Non-pigmented ciliary epithelial cell (primary cell): ENCODE measurements at regions not wholly inside any gene's neighbourhood (a gene's known extent, or its start where the extent isn't known, plus 50 kb on each side); places are given as distances from the start of the nearest gene placed in this dataset.

Experiments used
- DNase-seq: peaks from one replicate; pipeline ENCODE4 v3.0.0-alpha.2; 2010; ENCODE audit warnings: low read depth

- DNase-seq: no peak
Measured at GRCh38 chr5:124372457-124372856, 374.0 kb downstream of the ZNF608 start.

- no peak for DNase-seq
Measured at GRCh38 chr5:124371111-124371706, 375.2 kb downstream of the ZNF608 start.

DNA sequence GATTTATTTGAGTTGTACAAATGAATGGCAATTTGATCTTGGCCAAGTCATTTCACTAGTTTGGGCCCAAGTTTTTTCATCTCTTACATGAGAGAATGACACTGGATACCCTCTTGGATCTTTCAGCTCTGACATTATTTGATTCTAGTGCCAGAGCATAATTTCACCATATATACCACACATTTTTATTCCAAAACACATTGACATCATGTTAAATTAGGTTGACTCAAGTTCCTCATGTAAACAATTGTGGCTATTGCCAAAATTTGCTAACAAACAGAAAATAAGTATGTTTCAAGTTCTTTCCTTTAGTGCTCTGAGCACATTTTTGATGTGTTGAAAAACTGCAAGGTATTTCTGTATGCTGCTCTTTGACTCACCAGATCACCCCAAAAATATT is 375.8 kb downstream of the ZNF608 start:
- DNase-seq: no peak

GRCh38 chr5:124365361-124365801 is 381.1 kb downstream of the ZNF608 start:
- no peak for DNase-seq

GRCh38 chr5:124355928-124356327 is 390.5 kb downstream of the ZNF608 start:
- DNase-seq: no peak

DNA sequence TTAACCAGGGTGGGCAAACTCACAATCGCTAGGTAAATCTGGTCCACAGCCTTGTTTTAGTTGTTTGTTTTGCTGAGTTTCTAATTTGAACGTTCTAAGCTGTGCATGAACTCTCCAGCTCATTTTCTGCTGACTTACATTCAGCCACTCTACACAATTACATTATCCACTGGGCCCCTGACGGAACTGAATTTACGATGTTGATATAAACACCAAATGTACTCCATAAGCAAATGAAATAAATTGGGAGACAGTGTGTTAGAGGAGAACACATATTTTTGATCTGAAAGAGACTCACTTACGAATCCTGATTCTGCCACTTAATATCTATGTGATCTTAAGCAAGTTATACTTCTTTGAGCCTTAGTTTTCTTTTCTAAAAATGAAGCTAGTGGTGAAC is 393.4 kb downstream of the ZNF608 start:
- DNase-seq: no peak

DNA sequence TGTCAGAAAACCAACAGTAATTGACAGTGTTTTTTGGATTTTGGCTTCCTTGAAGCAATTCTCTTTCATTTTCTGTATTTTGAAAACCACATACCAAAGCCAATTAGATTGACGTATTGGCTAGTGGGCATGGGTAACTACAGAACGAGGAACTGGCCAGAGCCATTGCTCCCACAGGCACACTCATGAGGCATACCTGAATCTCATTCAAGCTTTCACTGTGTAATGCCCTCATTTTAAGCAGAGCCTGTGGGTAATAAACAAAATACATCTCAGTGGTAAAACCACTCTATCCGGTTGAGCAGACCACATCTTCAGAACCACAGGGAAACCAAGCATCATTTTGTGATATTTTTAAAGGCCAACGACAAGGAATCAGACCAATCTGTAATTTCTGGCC is 394.1 kb downstream of the ZNF608 start:
- no peak for DNase-seq

GRCh38 chr5:124349931-124350330 is 396.5 kb downstream of the ZNF608 start:
- DNase-seq: no peak

GRCh38 chr5:124343451-124343867 is 403.0 kb downstream of the ZNF608 start:
- DNase-seq: peak; percentile 96

- DNase-seq: no peak
Measured at GRCh38 chr5:124342986-124343385, 403.5 kb downstream of the ZNF608 start.

DNA sequence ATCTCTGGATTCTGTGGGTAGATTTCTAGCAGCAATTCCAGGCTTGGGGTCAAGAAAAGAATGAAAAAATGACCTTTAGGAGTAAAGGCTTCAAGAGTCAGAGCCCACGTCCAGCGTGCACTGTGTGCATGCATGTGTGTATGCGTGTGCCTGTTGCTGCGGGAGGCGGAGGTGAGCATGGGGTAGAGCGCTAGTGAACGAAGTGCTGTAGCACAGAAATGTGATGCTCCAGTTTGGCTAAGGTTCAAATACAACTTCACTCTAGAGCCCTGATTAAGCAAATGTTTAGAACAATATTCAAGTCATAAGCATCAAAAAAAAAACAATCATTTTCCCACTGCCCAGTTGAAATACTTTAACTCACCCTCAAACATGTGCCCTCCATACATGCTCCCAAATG is 403.9 kb downstream of the ZNF608 start:
- DNase-seq: no peak

DNA sequence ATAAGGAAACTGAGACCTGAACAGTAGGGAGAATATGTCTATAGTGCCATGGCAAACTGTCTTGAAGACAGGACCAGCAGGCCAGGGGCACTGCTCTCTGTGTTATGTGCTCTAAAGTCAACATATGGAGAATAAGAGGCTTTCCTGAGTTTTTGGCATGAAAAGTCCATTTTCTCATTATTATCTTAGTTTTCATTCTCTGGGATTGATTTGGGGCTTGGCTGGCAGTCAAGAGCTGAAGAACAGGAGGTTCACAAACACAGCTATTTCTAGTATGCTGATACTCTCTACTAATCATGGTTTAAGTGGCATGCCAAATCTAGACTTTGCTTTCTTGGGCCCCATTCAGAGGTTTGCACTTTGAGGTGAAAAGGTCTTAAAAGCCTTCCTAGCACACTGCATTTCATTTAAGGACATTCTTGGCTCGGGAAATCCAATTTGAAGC is 404.4 kb downstream of the ZNF608 start:
- no peak for DNase-seq

GRCh38 chr5:124341066-124341858 is 405.2 kb downstream of the ZNF608 start:
- DNase-seq: no peak

GRCh38 chr5:124337996-124338395 is 408.4 kb downstream of the ZNF608 start:
- DNase-seq: no peak

- DNase-seq: no peak
Measured at GRCh38 chr5:124333298-124333979, 413.0 kb downstream of the ZNF608 start.

- no peak for DNase-seq
Measured at GRCh38 chr5:124332273-124332672, 414.2 kb downstream of the ZNF608 start.

- no peak for DNase-seq
Measured at GRCh38 chr5:124330595-124331220, 415.7 kb downstream of the ZNF608 start.

DNA sequence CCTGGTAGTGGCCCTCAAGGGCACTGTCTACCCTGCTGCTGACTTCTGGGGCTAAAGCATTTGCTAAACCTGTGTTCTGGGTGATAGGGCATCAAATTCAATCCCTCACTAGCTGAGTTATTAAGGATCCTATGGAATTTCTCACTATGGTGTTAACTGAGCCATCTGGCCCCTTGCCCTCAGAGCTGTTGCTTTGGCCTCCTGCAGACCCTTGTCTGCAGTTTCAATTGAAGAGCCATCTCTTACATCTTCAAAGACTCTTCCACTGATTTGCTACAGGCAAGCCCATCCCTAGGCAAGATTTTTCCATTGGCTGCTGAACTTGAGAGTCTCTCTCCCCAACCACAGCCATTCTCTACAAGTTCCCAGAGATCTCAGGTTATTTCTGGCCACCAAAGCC is 418.2 kb downstream of the ZNF608 start:
- DNase-seq: no peak

DNA sequence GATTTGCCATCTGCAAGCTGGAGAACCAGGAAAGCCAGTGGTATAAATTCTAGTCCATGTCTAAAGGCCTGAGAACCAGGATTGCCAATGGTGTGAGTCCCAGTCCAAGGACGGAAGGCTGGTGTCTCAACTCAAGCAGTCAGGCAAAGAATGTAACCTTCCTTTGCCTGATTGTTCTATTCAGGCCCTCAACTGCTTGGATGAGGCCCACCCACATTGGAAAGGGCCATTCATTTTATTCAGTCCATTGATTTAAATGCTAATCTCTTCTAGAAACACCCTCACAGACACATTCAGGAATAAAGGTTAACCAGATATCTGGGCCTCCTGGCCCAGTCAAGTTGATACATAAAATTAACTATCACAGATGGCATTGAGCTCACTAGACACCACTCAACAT is 427.8 kb downstream of the ZNF608 start:
- no peak for DNase-seq

DNA sequence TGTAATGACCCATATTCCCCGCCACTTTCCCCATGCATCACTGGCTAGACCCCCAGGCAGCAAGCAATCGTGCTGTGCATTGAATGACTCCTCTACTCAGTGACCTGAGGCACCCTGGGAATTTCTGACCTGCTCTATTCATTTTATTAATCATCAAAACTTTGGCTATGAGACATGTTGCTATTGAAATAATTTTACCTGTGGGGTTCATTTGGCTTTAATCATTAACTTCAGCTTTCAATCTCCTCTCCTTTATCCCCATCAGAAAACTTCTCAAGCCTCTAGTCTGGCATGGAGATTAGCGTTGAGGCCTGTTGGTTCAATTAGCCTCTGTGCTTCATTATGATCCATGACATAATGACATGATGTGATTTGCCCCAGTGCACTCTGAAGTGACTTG is 429.0 kb downstream of the ZNF608 start:
- no peak for DNase-seq

GRCh38 chr5:124315741-124316415 is 430.6 kb downstream of the ZNF608 start:
- DNase-seq: peak; percentile 36

GRCh38 chr5:124310453-124310852 is 436.0 kb downstream of the ZNF608 start:
- DNase-seq: no peak
